ENCODE measurements at regions not wholly inside any gene's neighbourhood (a gene's known extent, or its start where the extent isn't known, plus 50 kb on each side); places are given as distances from the start of the nearest gene placed in this dataset.

DNA sequence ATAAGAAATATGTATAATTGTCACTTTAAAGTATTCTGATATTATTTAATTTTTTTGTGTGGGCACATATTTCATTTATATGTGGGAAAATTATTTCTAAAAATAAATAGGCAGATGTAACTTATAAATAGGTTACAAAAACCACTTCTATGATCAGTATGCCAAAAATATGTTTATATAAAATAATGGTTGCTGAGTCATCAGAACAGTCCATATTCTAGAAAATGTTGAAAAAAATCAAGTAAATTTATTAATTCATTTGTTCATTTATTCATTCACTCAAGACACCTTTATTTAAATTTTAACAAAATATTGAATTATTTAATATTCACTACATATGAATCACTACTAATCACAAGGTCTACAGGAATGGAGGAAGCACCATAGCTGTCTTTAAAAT is 1387.3 kb upstream of the C9orf72 start:
- H3K18ac ChIP-seq (ENCODE audit: extremely low read depth, low read length) = no peak overlapping the region
- H3K9me3 ChIP-seq (ENCODE audit: insufficient read depth in 2 of 2, low read depth in 1 of 2, low read length in 1 of 2) = no peaks in the 10 kb centered on the region
- no peaks in the 10 kb centered on the region for H3K79me1 ChIP-seq (ENCODE audit: low read depth, low read length)
- no peaks in the 10 kb centered on the region for H3K23me2 ChIP-seq (ENCODE audit: low read depth, low read length)
- H2AFZ ChIP-seq (ENCODE audit: low read length) = no peak overlapping the region
- POLR2A ChIA-PET (ENCODE audit: partially characterized antibody) = no interaction called here
- H3K56ac ChIP-seq (replicated peaks; ENCODE audit: insufficient read length, low read depth, low read length) = no peak overlapping the region
- H3K79me2 ChIP-seq (ENCODE audit: control insufficient read depth in 1 of 2, insufficient read depth in 2 of 2, low read length in 2 of 2) = no peaks in the 10 kb centered on the region
- no peak overlapping the region for H3K4me2 ChIP-seq (ENCODE audit: insufficient read depth in 1 of 2, low read depth in 2 of 2, low read length in 2 of 2)
- no peak overlapping the region for H2BK20ac ChIP-seq (ENCODE audit: low read length)
- H2AK5ac ChIP-seq (ENCODE audit: low read depth, low read length) = no peak overlapping the region
- no peaks in the 10 kb centered on the region for H3K36me3 ChIP-seq (ENCODE audit: control insufficient read depth in 2 of 4, insufficient read depth in 4 of 4, low read length in 3 of 4)
- H2BK15ac ChIP-seq (ENCODE audit: low read length) = no peak overlapping the region
- no peak overlapping the region for H3K9ac ChIP-seq (replicated peaks in 1 of 4; ENCODE audit: extremely low read depth in 1 of 4, low read depth in 3 of 4, low read length in 3 of 4)
- no peaks in the 10 kb centered on the region for H4K20me1 ChIP-seq (replicated peaks in 1 of 2; ENCODE audit: control insufficient read depth in 1 of 2, insufficient read depth in 2 of 2, low read length in 2 of 2)
- no peaks in the 10 kb centered on the region for H3K27me3 ChIP-seq (replicated peaks in 1 of 4; ENCODE audit: control insufficient read depth in 3 of 4, extremely low read depth in 1 of 4, insufficient read depth in 3 of 4, low read length in 3 of 4)
- no peak overlapping the region for H3K23ac ChIP-seq (ENCODE audit: insufficient read length)
- H4K91ac ChIP-seq (replicated peaks; ENCODE audit: insufficient read length, low read length) = no peak overlapping the region
- H2BK12ac ChIP-seq (ENCODE audit: low read depth, low read length) = no peak overlapping the region
- no peak overlapping the region for H3K4me3 ChIP-seq (ENCODE audit: extremely low read depth in 1 of 4, insufficient read depth in 2 of 4, low read depth in 3 of 4, low read length in 4 of 4)
- FAIRE-seq (no peak), DNase-seq (ENCODE audit: low read depth in 1 of 2, low spot score in 2 of 2) (no peak)
- H3K4ac ChIP-seq (replicated peaks; ENCODE audit: insufficient read length, low read depth, low read length) = no peak overlapping the region
- H2BK5ac ChIP-seq (ENCODE audit: low read depth, low read length) = no peak overlapping the region
- no peak overlapping the region for H4K5ac ChIP-seq (ENCODE audit: insufficient read length, low read depth, low read length)
- CTCF ChIA-PET (ENCODE audit: partially characterized antibody) = no interaction called here
- no peak overlapping the region for H4K8ac ChIP-seq (ENCODE audit: extremely low read depth, insufficient read depth, low read length)
- H2BK120ac ChIP-seq (replicated peaks; ENCODE audit: low read depth, low read length) = no peak overlapping the region
- no peak overlapping the region for H3K27ac ChIP-seq (ENCODE audit: low read depth, low read length)
- peaks cover 0 to 6% (median 3%) of the 10 kb centered on the region in 4 experiments; a peak in 3 of 7 replicates for H3K4me1 ChIP-seq (replicated peaks in 1 of 4; ENCODE audit: control insufficient read depth in 3 of 4, insufficient read depth in 4 of 4, low read length in 3 of 4)
- H3K14ac ChIP-seq (ENCODE audit: insufficient read length) = no peak overlapping the region
- no peak for TF ChIP-seq SIN3A (conservative IDR thresholded peaks at IDR 0.05 in 1 of 2, IDR thresholded peaks at IDR 0.05 in 1 of 2; ENCODE audit: low read depth in 1 of 2, low read length in 2 of 2)
- TF ChIP-seq SIRT6 (IDR thresholded peaks at IDR 0.05; ENCODE audit: low read length) = no peak
- TF ChIP-seq CHD2 (IDR thresholded peaks at IDR 0.05; ENCODE audit: low read length) = no peak
- TF ChIP-seq FOSL1 (IDR thresholded peaks at IDR 0.05; ENCODE audit: insufficient read depth, low read depth, low read length) = no peak
- TF ChIP-seq RAD21 (IDR thresholded peaks at IDR 0.05 in 1 of 2, conservative IDR thresholded peaks at IDR 0.05 in 1 of 2; ENCODE audit: low read depth in 2 of 2, low read length in 2 of 2) = no peak
- no peak for TF ChIP-seq HDAC6 (IDR thresholded peaks at IDR 0.05; ENCODE audit: low read depth, low read length)
- TF ChIP-seq, protein P1, sequence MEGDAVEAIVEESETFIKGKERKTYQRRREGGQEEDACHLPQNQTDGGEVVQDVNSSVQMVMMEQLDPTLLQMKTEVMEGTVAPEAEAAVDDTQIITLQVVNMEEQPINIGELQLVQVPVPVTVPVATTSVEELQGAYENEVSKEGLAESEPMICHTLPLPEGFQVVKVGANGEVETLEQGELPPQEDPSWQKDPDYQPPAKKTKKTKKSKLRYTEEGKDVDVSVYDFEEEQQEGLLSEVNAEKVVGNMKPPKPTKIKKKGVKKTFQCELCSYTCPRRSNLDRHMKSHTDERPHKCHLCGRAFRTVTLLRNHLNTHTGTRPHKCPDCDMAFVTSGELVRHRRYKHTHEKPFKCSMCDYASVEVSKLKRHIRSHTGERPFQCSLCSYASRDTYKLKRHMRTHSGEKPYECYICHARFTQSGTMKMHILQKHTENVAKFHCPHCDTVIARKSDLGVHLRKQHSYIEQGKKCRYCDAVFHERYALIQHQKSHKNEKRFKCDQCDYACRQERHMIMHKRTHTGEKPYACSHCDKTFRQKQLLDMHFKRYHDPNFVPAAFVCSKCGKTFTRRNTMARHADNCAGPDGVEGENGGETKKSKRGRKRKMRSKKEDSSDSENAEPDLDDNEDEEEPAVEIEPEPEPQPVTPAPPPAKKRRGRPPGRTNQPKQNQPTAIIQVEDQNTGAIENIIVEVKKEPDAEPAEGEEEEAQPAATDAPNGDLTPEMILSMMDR (IDR thresholded peaks at IDR 0.05; ENCODE audit: control extremely low read depth in 1 of 3, insufficient read depth in 1 of 3, low read depth in 1 of 3, low read length in 3 of 3) = no peak
- no peak for TF ChIP-seq SAP30 (IDR thresholded peaks at IDR 0.05; ENCODE audit: insufficient read depth, insufficient replicate concordance, low read length)
- TF ChIP-seq KDM4A (IDR thresholded peaks at IDR 0.05; ENCODE audit: low read depth, low read length, severe bottlenecking) = no peak
- TF ChIP-seq RNF2 (IDR thresholded peaks at IDR 0.05; ENCODE audit: borderline replicate concordance, low read depth, low read length, missing control alignments, poor library complexity, severe bottlenecking) = no peak
- no peak for TF ChIP-seq TAF7 (optimal IDR thresholded peaks at IDR 0.05; ENCODE audit: borderline replicate concordance, low read depth, low read length)
- TF ChIP-seq CREB1 (IDR thresholded peaks at IDR 0.05) = no peak
- TF ChIP-seq JUN (IDR thresholded peaks at IDR 0.05; ENCODE audit: low read depth, low read length) = no peak
